Esophagus squamous epithelium (tissue), 5 donors: ENCODE measurements at regions not wholly inside any gene's neighbourhood (a gene's known extent, or its start where the extent isn't known, plus 50 kb on each side); places are given as distances from the start of the nearest gene placed in this dataset.

Experiments
- DNase-seq: peaks from one replicate; lab custom pipeline; 2025; lab: John Stamatoyannopoulos, UW
- H3K27ac ChIP-seq, 4 donors: fragments of 200-600 bp; sonication (generic); one replicate each; pipeline ENCODE4 v1.5.1; 2016 to 2019; ENCODE audit warnings: mild to moderate bottlenecking in 1 of 4
- H3K27me3 ChIP-seq, 4 donors: fragments of 200-600 bp; sonication (generic); 1 replicate in 3 of 4; 2 replicates in 1 of 4; pipeline versions ENCODE4 v1.5.1 to v1.6.0; 2017 to 2021; ENCODE audit warnings: antibody characterized with exemption in 1 of 4
- H3K36me3 ChIP-seq, 3 donors: fragments of 200-600 bp; sonication (generic); one replicate each; pipeline ENCODE4 v1.5.1; 2016 to 2019
- H3K4me1 ChIP-seq, 3 donors: fragments of 200-600 bp; sonication (generic); one replicate each; pipeline ENCODE4 v1.5.1; 2017 to 2019
- H3K4me3 ChIP-seq, 4 donors: fragments of 200-600 bp; sonication (generic); 1 replicate in 3 of 4; 2 replicates in 1 of 4; pipeline ENCODE4 v1.5.1; 2016 to 2019; ENCODE audit warnings: mild to moderate bottlenecking in 2 of 4, moderate library complexity in 1 of 4
- H3K9me3 ChIP-seq, 3 donors: fragments of 200-600 bp; sonication (generic); one replicate each; pipeline ENCODE4 v1.5.1; 2016 to 2019
- POLR2A ChIP-seq, 4 donors: fragments of 450-650 bp; IDR thresholded peaks; one replicate each; pipeline ENCODE4 v1.6.1; 2017; ENCODE audit warnings: antibody characterized with exemption in 4 of 4, mild to moderate bottlenecking in 4 of 4, moderate library complexity in 3 of 4
- WGBS, 2 donors: methylation state at CpG; one replicate each; pipeline ENCODE4 v1.1.5; 2018; 5-methylcytosine and 5-hydroxymethylcytosine counted together
- intact Hi-C: fragments of 100-400 bp; cut with DNase I; formaldehyde crosslinking; loops from one replicate; pipeline ENCODE4 v1.15.0; 2022
- TF ChIP-seq, protein P1 (sequence below), 6 experiments: fragments of 450-650 bp in 4 of 6; fragments of 200-600 bp in 2 of 6; sonication (generic) in 2 of 6; IDR thresholded peaks; one replicate each; pipeline ENCODE4 v1.5.1; 2016 to 2019; ENCODE audit warnings: antibody characterized with exemption in 6 of 6, mild to moderate bottlenecking in 4 of 6, moderate library complexity in 4 of 6
- donor health status: DM: yes; HTN: yes; CAD: no.

DNA sequence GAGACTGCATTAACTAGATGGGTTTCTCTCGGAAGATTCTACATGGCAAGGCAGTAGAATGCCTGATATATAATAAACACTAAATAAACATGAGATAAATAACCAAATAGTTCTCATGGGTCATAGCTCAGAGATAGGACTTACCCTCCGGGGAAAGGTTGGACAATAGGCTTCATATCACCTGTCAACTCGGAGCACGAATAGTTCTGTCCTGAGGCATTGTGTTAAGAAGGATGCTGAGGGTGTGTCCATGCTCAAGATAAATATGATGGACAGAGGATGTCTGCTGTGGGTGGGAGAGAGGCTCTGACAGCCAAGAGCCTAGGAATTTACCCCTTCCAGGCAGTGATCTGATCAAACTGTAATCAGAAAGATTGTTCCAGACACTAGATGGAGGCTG, 474.0 kb downstream of the MIAT start:
- no peaks in the 10 kb centered on the region for H3K36me3 ChIP-seq
- WGBS, 2 donors: 54 to 57% methylated on average over 4 of the region's 4 CpGs
- no peak for DNase-seq

GRCh38 chr22:27132400-27132799, 475.0 kb downstream of the MIAT start:
- TF ChIP-seq, protein P1, sequence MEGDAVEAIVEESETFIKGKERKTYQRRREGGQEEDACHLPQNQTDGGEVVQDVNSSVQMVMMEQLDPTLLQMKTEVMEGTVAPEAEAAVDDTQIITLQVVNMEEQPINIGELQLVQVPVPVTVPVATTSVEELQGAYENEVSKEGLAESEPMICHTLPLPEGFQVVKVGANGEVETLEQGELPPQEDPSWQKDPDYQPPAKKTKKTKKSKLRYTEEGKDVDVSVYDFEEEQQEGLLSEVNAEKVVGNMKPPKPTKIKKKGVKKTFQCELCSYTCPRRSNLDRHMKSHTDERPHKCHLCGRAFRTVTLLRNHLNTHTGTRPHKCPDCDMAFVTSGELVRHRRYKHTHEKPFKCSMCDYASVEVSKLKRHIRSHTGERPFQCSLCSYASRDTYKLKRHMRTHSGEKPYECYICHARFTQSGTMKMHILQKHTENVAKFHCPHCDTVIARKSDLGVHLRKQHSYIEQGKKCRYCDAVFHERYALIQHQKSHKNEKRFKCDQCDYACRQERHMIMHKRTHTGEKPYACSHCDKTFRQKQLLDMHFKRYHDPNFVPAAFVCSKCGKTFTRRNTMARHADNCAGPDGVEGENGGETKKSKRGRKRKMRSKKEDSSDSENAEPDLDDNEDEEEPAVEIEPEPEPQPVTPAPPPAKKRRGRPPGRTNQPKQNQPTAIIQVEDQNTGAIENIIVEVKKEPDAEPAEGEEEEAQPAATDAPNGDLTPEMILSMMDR (IDR thresholded peaks at IDR 0.05): no peak
- no peak for TF ChIP-seq POLR2A (IDR thresholded peaks at IDR 0.05)
- WGBS, 2 donors: 79 to 88% methylated on average over 2 to 3 of the region's 3 CpGs
- no peak for DNase-seq
- Histone ChIP-seq H3K27me3 (peaks cover 0 to 15% (median 0%) of the 10 kb centered on the region in 4 donors), H3K9me3 (peaks cover 0 to 8% (median 0%) of the 10 kb centered on the region in 3 donors), H3K4me1 (peaks cover 10 to 26% (median 21%) of the 10 kb centered on the region in 3 donors), H3K27ac (no peak overlapping the region), H3K4me3 (no peak overlapping the region), H3K36me3 (no peaks in the 10 kb centered on the region)
- intact Hi-C loops: no loop called here

More for the DNA sequence above, 474.0 kb downstream of the MIAT start:
- Histone ChIP-seq H3K4me1 (peaks cover 10 to 26% (median 21%) of the 10 kb centered on the region in 3 donors), H3K27me3 (peaks cover 0 to 9% (median 0%) of the 10 kb centered on the region in 4 donors), H3K9me3 (no peaks in the 10 kb centered on the region), H3K27ac (no peak overlapping the region), H3K4me3 (no peak overlapping the region)
- intact Hi-C loops: no loop called here
- TF ChIP-seq, protein P1 (IDR thresholded peaks at IDR 0.05): no peak
- TF ChIP-seq POLR2A (IDR thresholded peaks at IDR 0.05): no peak

DNA sequence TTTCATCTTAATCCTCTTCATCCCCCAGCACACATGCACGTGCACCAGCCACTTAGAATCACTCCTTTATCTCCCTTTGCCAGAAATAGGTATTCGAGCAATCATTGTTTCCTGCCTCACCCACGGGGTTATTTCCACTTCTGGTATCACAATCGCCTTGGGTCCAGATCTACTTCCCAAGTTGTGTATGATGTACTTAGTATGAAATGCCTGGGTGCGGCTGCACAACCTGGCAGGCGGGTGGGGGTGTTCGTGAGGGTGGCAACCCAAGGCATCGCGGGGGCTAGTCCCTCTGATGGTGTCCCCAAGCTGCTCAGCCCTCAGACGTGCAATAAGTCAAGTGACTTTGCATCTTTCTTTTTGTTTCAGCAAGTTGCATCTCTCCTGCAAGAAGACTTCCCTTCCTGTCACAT, 475.6 kb downstream of the MIAT start:
- no peak overlapping the region for H3K4me3 ChIP-seq
- no peaks in the 10 kb centered on the region for H3K36me3 ChIP-seq
- intact Hi-C loops: no loop called here
- peaks cover 10 to 26% (median 21%) of the 10 kb centered on the region in 3 donors for H3K4me1 ChIP-seq
- 53 to 72% methylated on average over 9 to 10 of the region's 10 CpGs for WGBS, 2 donors
- TF ChIP-seq, protein P1 (IDR thresholded peaks at IDR 0.05): no peak
- TF ChIP-seq POLR2A (IDR thresholded peaks at IDR 0.05): no peak
- peaks cover 0 to 22% (median 0%) of the 10 kb centered on the region in 4 donors for H3K27me3 ChIP-seq
- no peak for DNase-seq
- no peak overlapping the region for H3K27ac ChIP-seq
- H3K9me3 ChIP-seq: peaks cover 0 to 8% (median 0%) of the 10 kb centered on the region in 3 donors

DNA sequence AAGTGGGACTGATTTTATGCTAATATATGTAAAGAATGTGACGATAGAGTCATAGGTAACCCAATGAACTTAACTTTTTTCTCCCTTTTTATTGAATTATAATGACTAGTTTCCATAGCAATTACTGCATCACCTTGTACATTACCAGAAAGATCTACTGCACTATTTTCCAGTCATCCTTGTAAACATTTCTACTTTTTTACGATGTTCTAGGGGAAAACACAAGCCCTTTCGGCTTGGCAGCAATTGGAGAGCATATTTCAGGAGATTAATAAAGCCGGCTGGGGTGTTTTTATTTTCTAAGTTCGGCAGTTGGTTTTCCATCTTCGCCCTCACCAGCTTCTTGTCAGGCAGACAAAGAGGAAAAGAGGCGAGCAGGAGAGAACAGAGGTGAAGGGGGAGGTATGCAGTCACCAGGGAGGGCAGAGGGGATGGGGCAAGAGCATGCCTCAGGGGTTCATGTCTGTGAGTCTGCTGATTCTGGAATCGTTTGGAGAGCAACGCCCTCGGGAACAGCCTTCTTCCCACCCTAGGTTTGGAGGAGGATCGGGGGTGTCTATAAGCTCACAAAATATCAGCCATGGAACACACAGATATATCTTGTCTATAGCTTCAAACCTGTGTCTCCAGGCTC, 476.4 kb downstream of the MIAT start:
- Histone ChIP-seq H3K27me3 (peaks cover 0 to 27% (median 0%) of the 10 kb centered on the region in 4 donors), H3K27ac (peak overlapping the region in 3 of 4 donors; percentile 30 to 58 (median 44)), H3K4me3 (no peak overlapping the region), H3K4me1 (peaks cover 7 to 22% (median 16%) of the 10 kb centered on the region in 3 donors), H3K36me3 (no peaks in the 10 kb centered on the region), H3K9me3 (peaks cover 0 to 8% (median 0%) of the 10 kb centered on the region in 3 donors)
- WGBS, 2 donors: 33 to 38% methylated on average over 9 to 11 of the region's 11 CpGs
- DNase-seq: no peak
- TF ChIP-seq, protein P1 (IDR thresholded peaks at IDR 0.05): no peak
- no peak for TF ChIP-seq POLR2A (IDR thresholded peaks at IDR 0.05)
- intact Hi-C loops: no loop called here

DNA sequence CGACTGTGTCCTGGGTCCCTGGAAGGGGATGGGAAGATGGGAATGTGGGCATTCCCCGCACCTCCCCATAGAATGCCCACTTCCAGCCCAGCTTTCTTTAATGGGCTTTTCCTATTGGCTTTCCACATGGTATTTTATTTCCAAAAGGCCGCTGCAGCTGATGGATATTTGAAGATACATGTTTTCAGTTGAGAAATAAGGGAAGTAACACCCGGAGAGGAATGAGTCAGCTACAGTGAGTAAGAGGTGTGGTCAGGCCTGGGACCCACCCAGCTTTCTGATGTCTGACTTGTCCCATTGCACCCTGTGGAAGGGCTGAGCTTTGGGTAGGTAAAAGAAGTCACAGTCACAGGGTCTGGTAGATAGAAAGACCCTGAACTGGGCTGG, 476.9 kb downstream of the MIAT start:
- intact Hi-C loops: no loop called here
- H3K36me3 ChIP-seq: no peaks in the 10 kb centered on the region
- peak overlapping the region in 3 of 4 donors; percentile 30 to 58 (median 44) for H3K27ac ChIP-seq
- peaks cover 5 to 17% (median 13%) of the 10 kb centered on the region in 3 donors for H3K4me1 ChIP-seq
- 27 to 31% methylated on average over 4 of the region's 4 CpGs for WGBS, 2 donors
- no peak for DNase-seq
- TF ChIP-seq, protein P1 (IDR thresholded peaks at IDR 0.05): no peak
- no peak for TF ChIP-seq POLR2A (IDR thresholded peaks at IDR 0.05)
- peaks cover 0 to 27% (median 0%) of the 10 kb centered on the region in 4 donors for H3K27me3 ChIP-seq
- H3K4me3 ChIP-seq: no peak overlapping the region
- peaks cover 0 to 8% (median 0%) of the 10 kb centered on the region in 3 donors for H3K9me3 ChIP-seq
